ENCODE measurements at regions not wholly inside any gene's neighbourhood (a gene's known extent, or its start where the extent isn't known, plus 50 kb on each side); places are given as distances from the start of the nearest gene placed in this dataset.
"Not testable (repeated sequence)": the region's sequence is repeated elsewhere in the genome, so short reads cannot be mapped to it uniquely, and the experiment has no call there.

- Histone ChIP-seq H2AFZ (ENCODE audit: low read depth, low read length) (no peak overlapping the region), H3K36me3 (ENCODE audit: insufficient read depth, low read length) (no peaks in the 10 kb centered on the region), H3K27ac (ENCODE audit: low read length) (no peak overlapping the region), H3K9me2 (ENCODE audit: insufficient read depth, low read length) (no peaks in the 10 kb centered on the region), H3K27me3 (ENCODE audit: insufficient read depth, low read depth, low read length) (no peaks in the 10 kb centered on the region), H3K79me2 (replicated peaks; ENCODE audit: insufficient read depth, low read length) (no peaks in the 10 kb centered on the region), H3K4me3 (ENCODE audit: low read length) (no peak overlapping the region), H3F3A (ENCODE audit: insufficient read depth, low read length, poor library complexity, severe bottlenecking) (no peaks in the 10 kb centered on the region), H3K9ac (ENCODE audit: low read length) (no peak overlapping the region), H4K20me1 (ENCODE audit: insufficient read depth) (no peaks in the 10 kb centered on the region), H3K9me3 (ENCODE audit: low read length) (no peaks in the 10 kb centered on the region), H3K4me2 (ENCODE audit: low read length) (no peak overlapping the region)
- no peak for TF ChIP-seq REST (IDR thresholded peaks at IDR 0.05; ENCODE audit: borderline replicate concordance)
- TF ChIP-seq SMC3 (conservative IDR thresholded peaks at IDR 0.05; ENCODE audit: poor library complexity), result no peak
- TF ChIP-seq CTCF (IDR thresholded peaks at IDR 0.05; ENCODE audit: poor library complexity, severe bottlenecking), result no peak
- no peak for TF ChIP-seq RAD21 (conservative IDR thresholded peaks at IDR 0.05)
- no peak for TF ChIP-seq MXI1 (conservative IDR thresholded peaks at IDR 0.05; ENCODE audit: poor library complexity, severe bottlenecking)
- no peak for TF ChIP-seq TAF1 (IDR thresholded peaks at IDR 0.05; ENCODE audit: low read depth)
- TF ChIP-seq EZH2 (IDR thresholded peaks at IDR 0.05; ENCODE audit: borderline replicate concordance, insufficient read depth, low read length, poor library complexity, severe bottlenecking), result no peak
- TF ChIP-seq EP300 (conservative IDR thresholded peaks at IDR 0.05; ENCODE audit: poor library complexity, severe bottlenecking), result no peak
- no peak for TF ChIP-seq POLR2AphosphoS5 (IDR thresholded peaks at IDR 0.05)
These were observed 411.1 kb downstream of the CCER1 start for GRCh38 chr12:90543841-90544240.

- Histone ChIP-seq H3K4me3 (ENCODE audit: low read length) (no peak overlapping the region), H3K4me2 (ENCODE audit: low read length) (no peak overlapping the region)
- TF ChIP-seq EP300 (conservative IDR thresholded peaks at IDR 0.05; ENCODE audit: poor library complexity, severe bottlenecking) (no peak), CTCF (IDR thresholded peaks at IDR 0.05; ENCODE audit: poor library complexity, severe bottlenecking) (no peak)
These were observed 411.6 kb downstream of the CCER1 start for GRCh38 chr12:90543374-90543773.

GRCh38 chr12:90542852-90543251, 412.1 kb downstream of the CCER1 start:
- H3K9ac ChIP-seq (ENCODE audit: low read length); H3F3A ChIP-seq (ENCODE audit: insufficient read depth, low read length, poor library complexity, severe bottlenecking); H3K27me3 ChIP-seq (ENCODE audit: insufficient read depth, low read depth, low read length); H3K27ac ChIP-seq (ENCODE audit: low read length); H3K9me3 ChIP-seq (ENCODE audit: low read length); H3K4me2 ChIP-seq (ENCODE audit: low read length); H4K20me1 ChIP-seq (ENCODE audit: insufficient read depth); H3K79me2 ChIP-seq (replicated peaks; ENCODE audit: insufficient read depth, low read length); H3K36me3 ChIP-seq (ENCODE audit: insufficient read depth, low read length); H3K4me3 ChIP-seq (ENCODE audit: low read length); H2AFZ ChIP-seq (ENCODE audit: low read depth, low read length); H3K9me2 ChIP-seq (ENCODE audit: insufficient read depth, low read length): not testable (repeated sequence)

More at GRCh38 chr12:90543374-90543773, 411.6 kb downstream of the CCER1 start:
- H3K79me2 ChIP-seq (replicated peaks; ENCODE audit: insufficient read depth, low read length), result no peaks in the 10 kb centered on the region
- H2AFZ ChIP-seq (ENCODE audit: low read depth, low read length), result no peak overlapping the region
- no peak overlapping the region for H3K9ac ChIP-seq (ENCODE audit: low read length)
- no peaks in the 10 kb centered on the region for H3K9me2 ChIP-seq (ENCODE audit: insufficient read depth, low read length)
- no peaks in the 10 kb centered on the region for H4K20me1 ChIP-seq (ENCODE audit: insufficient read depth)
- no peaks in the 10 kb centered on the region for H3K36me3 ChIP-seq (ENCODE audit: insufficient read depth, low read length)
- no peak overlapping the region for H3K27ac ChIP-seq (ENCODE audit: low read length)
- H3F3A ChIP-seq (ENCODE audit: insufficient read depth, low read length, poor library complexity, severe bottlenecking), result no peaks in the 10 kb centered on the region
- no peaks in the 10 kb centered on the region for H3K27me3 ChIP-seq (ENCODE audit: insufficient read depth, low read depth, low read length)
- H3K9me3 ChIP-seq (ENCODE audit: low read length), result no peaks in the 10 kb centered on the region

- H3F3A ChIP-seq (ENCODE audit: insufficient read depth, low read length, poor library complexity, severe bottlenecking); H3K27ac ChIP-seq (ENCODE audit: low read length); H3K9me2 ChIP-seq (ENCODE audit: insufficient read depth, low read length); H3K9me3 ChIP-seq (ENCODE audit: low read length); H2AFZ ChIP-seq (ENCODE audit: low read depth, low read length); H3K36me3 ChIP-seq (ENCODE audit: insufficient read depth, low read length); H4K20me1 ChIP-seq (ENCODE audit: insufficient read depth); H3K9ac ChIP-seq (ENCODE audit: low read length); H3K4me3 ChIP-seq (ENCODE audit: low read length); H3K27me3 ChIP-seq (ENCODE audit: insufficient read depth, low read depth, low read length); H3K4me2 ChIP-seq (ENCODE audit: low read length); H3K79me2 ChIP-seq (replicated peaks; ENCODE audit: insufficient read depth, low read length): not testable (repeated sequence)
These were observed 421.1 kb downstream of the CCER1 start for GRCh38 chr12:90533828-90534227.

Data from neural cell (in vitro differentiated cells).